GM10266 (cell line): ENCODE measurements at regions not wholly inside any gene's neighbourhood (a gene's known extent, or its start where the extent isn't known, plus 50 kb on each side); places are given as distances from the start of the nearest gene placed in this dataset.

Experiments used
- DNase-seq: peaks from one replicate; pipeline ENCODE4 v3.0.0; 2012; ENCODE audit errors: extremely low spot score
- CTCF ChIP-seq: IDR thresholded peaks from 2 replicates; pipeline ENCODE4 v1.5.1; 2012; ENCODE audit warnings: mild to moderate bottlenecking, low read depth; ENCODE audit not compliant: control insufficient read depth, insufficient read depth; ENCODE audit errors: missing control alignments

DNA sequence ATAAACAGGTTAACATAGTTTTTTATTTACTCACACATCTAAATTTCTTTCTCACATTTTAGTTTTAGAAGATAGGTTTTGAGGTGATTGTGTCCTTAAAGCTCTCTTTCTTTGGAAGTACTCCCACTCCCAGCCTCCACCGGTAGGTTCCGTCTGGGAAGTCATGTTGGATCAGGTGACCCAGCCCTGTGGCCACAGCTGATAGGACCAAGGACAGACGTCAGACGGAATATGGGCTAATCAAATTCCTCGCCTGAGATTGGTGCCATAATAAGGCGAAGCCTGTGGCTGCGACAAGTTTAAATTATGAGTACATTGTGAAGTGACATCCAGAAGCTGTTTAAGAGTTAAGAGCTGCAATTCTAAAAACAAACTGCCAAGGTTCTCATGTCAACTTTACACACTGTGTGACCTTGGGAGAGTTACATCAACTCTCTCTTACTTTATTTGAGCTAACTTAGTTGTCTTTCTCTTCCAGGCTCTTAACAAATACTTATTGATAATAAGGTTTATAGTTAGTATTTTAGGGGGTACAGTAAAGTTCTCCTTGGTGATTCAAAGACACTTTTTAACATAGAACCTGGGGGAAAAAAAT lies 133.6 kb downstream of the NPY start:
- no peak for DNase-seq
- no peak for TF ChIP-seq CTCF

GRCh38 chr7:24419077-24419476 lies 135.1 kb downstream of the NPY start:
- no peak for TF ChIP-seq CTCF
- no peak for DNase-seq

DNA sequence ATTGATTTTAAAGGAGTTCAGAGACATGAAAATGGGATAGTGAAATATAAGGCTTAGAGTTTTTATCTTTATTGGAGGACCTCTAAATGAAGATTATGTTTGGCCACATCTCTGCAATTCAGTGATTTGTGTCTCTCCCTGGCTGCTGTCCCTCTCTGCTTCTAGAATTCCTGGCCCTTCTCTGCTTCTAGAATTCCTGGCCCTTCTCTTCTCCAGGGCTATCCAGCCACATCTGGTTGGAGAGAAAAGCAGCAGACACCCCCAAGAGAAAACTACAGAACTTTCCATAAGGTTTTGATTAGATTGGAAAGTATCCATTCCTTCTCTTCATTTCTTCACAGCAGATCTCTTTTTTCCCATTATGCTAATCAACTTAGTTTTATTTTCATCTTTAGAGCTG lies 135.5 kb downstream of the NPY start:
- no peak for DNase-seq
- TF ChIP-seq CTCF, result no peak

- no peak for DNase-seq
- TF ChIP-seq CTCF, result no peak
Measured at GRCh38 chr7:24422441-24423010, 138.5 kb downstream of the NPY start.

DNA sequence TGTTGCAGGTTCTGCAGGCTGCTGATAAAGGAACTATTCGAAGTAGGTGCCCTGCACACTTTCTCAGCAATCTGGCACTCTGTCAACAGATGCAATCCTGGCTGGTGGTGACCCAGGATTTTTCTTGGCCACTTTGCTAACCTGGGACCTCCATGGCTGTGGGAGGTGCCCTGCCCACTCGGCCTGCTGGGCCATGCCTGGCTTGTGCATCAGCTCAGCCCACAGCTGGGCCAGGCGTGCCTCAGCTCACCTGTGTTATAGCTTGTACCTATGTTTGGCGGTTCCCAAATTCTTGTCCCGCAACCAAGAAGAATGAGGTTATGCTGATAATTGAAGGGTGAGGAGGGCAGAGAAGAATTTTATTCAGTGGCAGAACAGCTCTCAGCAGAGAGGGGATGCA lies 141.7 kb downstream of the NPY start:
- no peak for TF ChIP-seq CTCF
- no peak for DNase-seq

GRCh38 chr7:24427048-24427447 lies 143.1 kb downstream of the NPY start:
- DNase-seq, result no peak
- TF ChIP-seq CTCF, result no peak

- TF ChIP-seq CTCF, result no peak
- DNase-seq, result no peak
Measured at GRCh38 chr7:24428676-24429075, 144.6 kb upstream of the PALS2 start.
